Upper lobe of left lung (tissue), 4 donors: ENCODE measurements at regions not wholly inside any gene's neighbourhood (a gene's known extent, or its start where the extent isn't known, plus 50 kb on each side); places are given as distances from the start of the nearest gene placed in this dataset.

Source experiments
- EP300 ChIP-seq, 4 donors: sonication (generic); formaldehyde crosslinking; IDR thresholded peaks; one replicate each; pipeline ENCODE4 v1.5.1; 2017; ENCODE audit warnings: antibody characterized with exemption in 4 of 4, control low read depth in 2 of 4
- POLR2A ChIP-seq, 4 donors: fragments of 450-650 bp; IDR thresholded peaks; one replicate each; pipeline ENCODE4 v1.5.1; 2016 to 2017; ENCODE audit warnings: antibody characterized with exemption in 4 of 4, mild to moderate bottlenecking in 2 of 4
- POLR2AphosphoS5 ChIP-seq, 2 donors: sonication (generic); formaldehyde crosslinking; IDR thresholded peaks; one replicate each; pipeline ENCODE4 v1.5.1; 2017; ENCODE audit warnings: antibody characterized with exemption in 2 of 2
- TF ChIP-seq, protein P1 (sequence below), 6 experiments: fragments of 450-650 bp in 4 of 6; fragments of 200-600 bp in 2 of 6; sonication (generic) in 2 of 6; IDR thresholded peaks; one replicate each; pipeline ENCODE4 v1.5.1; 2016 to 2019; ENCODE audit warnings: antibody characterized with exemption in 6 of 6

DNA sequence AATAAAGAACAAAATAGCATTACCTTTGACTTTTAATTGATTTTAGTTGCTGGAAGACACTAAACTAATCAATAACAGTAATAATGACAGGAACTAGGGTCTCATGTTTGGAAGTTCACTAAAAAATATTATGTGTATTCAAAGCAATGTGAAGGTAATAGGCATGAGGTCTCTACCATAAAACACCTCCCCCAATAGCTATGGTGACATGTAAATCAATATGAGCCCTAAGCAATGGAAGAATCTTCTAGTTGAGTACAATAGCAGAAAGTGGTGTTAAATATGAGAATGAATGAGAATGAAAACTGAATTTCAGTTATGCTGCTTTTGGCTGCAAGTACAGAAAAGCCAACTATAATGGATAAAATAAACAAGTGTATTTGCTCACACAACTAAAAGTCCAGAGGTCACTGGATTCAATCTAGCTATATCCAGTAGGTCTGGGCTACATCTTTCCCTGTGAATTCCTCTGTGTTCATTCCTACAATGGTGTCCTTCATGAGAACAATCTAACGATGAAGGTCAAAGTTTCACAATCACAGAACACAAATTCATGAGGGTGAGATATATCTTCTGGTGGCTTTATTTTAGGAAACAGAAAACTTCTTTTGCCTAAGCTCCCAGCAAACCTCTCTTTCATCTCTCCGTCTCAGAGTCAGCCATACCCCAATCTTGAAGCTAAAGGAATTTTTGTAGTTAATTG is 728.0 kb downstream of the FSCB start:
- TF ChIP-seq POLR2A (IDR thresholded peaks at IDR 0.05) (no peak), POLR2AphosphoS5 (IDR thresholded peaks at IDR 0.05) (no peak), EP300 (IDR thresholded peaks at IDR 0.05) (no peak)
- TF ChIP-seq, protein P1, sequence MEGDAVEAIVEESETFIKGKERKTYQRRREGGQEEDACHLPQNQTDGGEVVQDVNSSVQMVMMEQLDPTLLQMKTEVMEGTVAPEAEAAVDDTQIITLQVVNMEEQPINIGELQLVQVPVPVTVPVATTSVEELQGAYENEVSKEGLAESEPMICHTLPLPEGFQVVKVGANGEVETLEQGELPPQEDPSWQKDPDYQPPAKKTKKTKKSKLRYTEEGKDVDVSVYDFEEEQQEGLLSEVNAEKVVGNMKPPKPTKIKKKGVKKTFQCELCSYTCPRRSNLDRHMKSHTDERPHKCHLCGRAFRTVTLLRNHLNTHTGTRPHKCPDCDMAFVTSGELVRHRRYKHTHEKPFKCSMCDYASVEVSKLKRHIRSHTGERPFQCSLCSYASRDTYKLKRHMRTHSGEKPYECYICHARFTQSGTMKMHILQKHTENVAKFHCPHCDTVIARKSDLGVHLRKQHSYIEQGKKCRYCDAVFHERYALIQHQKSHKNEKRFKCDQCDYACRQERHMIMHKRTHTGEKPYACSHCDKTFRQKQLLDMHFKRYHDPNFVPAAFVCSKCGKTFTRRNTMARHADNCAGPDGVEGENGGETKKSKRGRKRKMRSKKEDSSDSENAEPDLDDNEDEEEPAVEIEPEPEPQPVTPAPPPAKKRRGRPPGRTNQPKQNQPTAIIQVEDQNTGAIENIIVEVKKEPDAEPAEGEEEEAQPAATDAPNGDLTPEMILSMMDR (IDR thresholded peaks at IDR 0.05) = no peak
